Mucosa of descending colon (tissue), 3 donors: ENCODE measurements at regions not wholly inside any gene's neighbourhood (a gene's known extent, or its start where the extent isn't known, plus 50 kb on each side); places are given as distances from the start of the nearest gene placed in this dataset.

ENCODE experiments used
- ATAC-seq: fragments of 200-7000 bp; cut with Tn5 transposase; one replicate; pipeline ENCODE4 v1.9.1; 2020; ENCODE audit warnings: mild to moderate bottlenecking, moderate library complexity
- DNase-seq, 3 donors: peaks; one replicate each; pipeline ENCODE4 v3.0.0-alpha.2; 2020
- H3K36me3 ChIP-seq: fragments of 200-600 bp; one replicate; pipeline ENCODE4 v1.8.0; 2021; ENCODE audit warnings: low read depth, mild to moderate bottlenecking
- H3K4me1 ChIP-seq: fragments of 200-600 bp; one replicate; pipeline ENCODE4 v1.8.0; 2021; ENCODE audit warnings: low read depth, mild to moderate bottlenecking
- H3K4me3 ChIP-seq: fragments of 200-600 bp; one replicate; pipeline ENCODE4 v1.8.0; 2021; ENCODE audit warnings: mild to moderate bottlenecking
- H3K9me3 ChIP-seq: fragments of 200-600 bp; one replicate; pipeline ENCODE4 v1.8.0; 2021; ENCODE audit warnings: mild to moderate bottlenecking
- CTCF ChIP-seq: fragments of 200-600 bp; IDR thresholded peaks from one replicate; pipeline ENCODE4 v1.8.0; 2022; ENCODE audit warnings: antibody characterized with exemption, mild to moderate bottlenecking
- intact Hi-C, 2 donors: fragments of 100-400 bp; cut with DNase I in 1 of 2; cut with micrococcal nuclease in 1 of 2; formaldehyde crosslinking; loops; one replicate each; pipeline versions ENCODE4 v1.11.0 to v1.11.1; 2022; cut with DNase I, micrococcal nuclease
- donor health status: DM: no; HTN: no; CAD: no; lungs with moderate emphysema.
- donor health status: DM: no; HTN: no; CAD: no.
- donor health status: DM: no; HTN: yes; CAD: no.

GRCh38 chr14:89022274-89022673 lies 197.8 kb downstream of the TTC8 start:
- Histone ChIP-seq H3K4me3 (no peak overlapping the region), H3K36me3 (no peaks in the 10 kb centered on the region), H3K4me1 (no peaks in the 10 kb centered on the region), H3K9me3 (no peaks in the 10 kb centered on the region)
- intact Hi-C loops, result no loop called here
- DNase-seq (no peak), ATAC-seq (no peak)
- TF ChIP-seq CTCF, result no peak

GRCh38 chr14:89024691-89025090 lies 200.2 kb downstream of the TTC8 start:
- intact Hi-C loops, result no loop called here
- Histone ChIP-seq H3K9me3 (no peaks in the 10 kb centered on the region), H3K4me1 (no peaks in the 10 kb centered on the region), H3K36me3 (no peaks in the 10 kb centered on the region), H3K4me3 (no peak overlapping the region)
- ATAC-seq (no peak), DNase-seq (no peak)
- no peak for TF ChIP-seq CTCF

GRCh38 chr14:89025561-89026236 lies 201.2 kb downstream of the TTC8 start:
- DNase-seq, result peak in 1 of 3 donors; percentile 50
- TF ChIP-seq CTCF, result no peak
- H3K4me1 ChIP-seq, result no peaks in the 10 kb centered on the region
- no peak for ATAC-seq
- no peak overlapping the region for H3K4me3 ChIP-seq
- no peaks in the 10 kb centered on the region for H3K9me3 ChIP-seq
- H3K36me3 ChIP-seq, result no peaks in the 10 kb centered on the region
- intact Hi-C loops, result no loop called here

GRCh38 chr14:89027097-89027740 lies 202.8 kb downstream of the TTC8 start:
- Histone ChIP-seq H3K4me3 (no peak overlapping the region), H3K9me3 (no peaks in the 10 kb centered on the region), H3K4me1 (no peaks in the 10 kb centered on the region), H3K36me3 (no peaks in the 10 kb centered on the region)
- TF ChIP-seq CTCF, result peak; percentile 84
- intact Hi-C loops, result no loop called here
- ATAC-seq (peak; percentile 95), DNase-seq (peak; percentile 58 to 74 (median 62))

- no peak overlapping the region for H3K4me3 ChIP-seq
- no peaks in the 10 kb centered on the region for H3K4me1 ChIP-seq
- ATAC-seq (no peak), DNase-seq (no peak)
- intact Hi-C loops, result no loop called here
- TF ChIP-seq CTCF, result no peak
- no peaks in the 10 kb centered on the region for H3K9me3 ChIP-seq
- no peaks in the 10 kb centered on the region for H3K36me3 ChIP-seq
Measured at GRCh38 chr14:89028462-89029134, 204.1 kb downstream of the TTC8 start.
